K562 (cell line): ENCODE measurements at regions not wholly inside any gene's neighbourhood (a gene's known extent, or its start where the extent isn't known, plus 50 kb on each side); places are given as distances from the start of the nearest gene placed in this dataset.

Experiments
- BRCA1 ChIP-seq, 2 experiments: fragments of 450-650 bp in 1 of 2; sonication (generic) in 1 of 2; formaldehyde crosslinking in 1 of 2; IDR thresholded peaks; 2 replicates each; pipeline versions ENCODE4 v1.5.0 to v1.6.1; 2017 to 2020; ENCODE audit warnings: mild to moderate bottlenecking in 1 of 2, missing genetic modification reagents in 1 of 2
- CBX5 ChIP-seq: IDR thresholded peaks from 2 replicates; pipeline ENCODE4 v1.6.1; 2014; ENCODE audit warnings: low read depth, borderline replicate concordance
- CEBPB ChIP-seq: fragments of 450-650 bp; IDR thresholded peaks from 2 replicates; pipeline ENCODE4 v1.6.1; 2016; ENCODE audit warnings: missing genetic modification characterization, missing compliant biosample characterization
- CTCF ChIP-seq, 3 experiments: IDR thresholded peaks in 2 of 3; conservative IDR thresholded peaks in 1 of 3; 2 replicates each; pipeline ENCODE4 v1.5.1; 2011 to 2012; ENCODE audit warnings: low read length in 3 of 3, mild to moderate bottlenecking in 3 of 3, control low read depth in 2 of 3, improper control_type of control experiment in 1 of 3, inconsistent platforms in 1 of 3, low read depth in 1 of 3, mixed read lengths in 1 of 3, moderate library complexity in 1 of 3; ENCODE audit not compliant: insufficient read depth in 2 of 3
- HNRNPLL ChIP-seq: fragments of 200-400 bp; formaldehyde crosslinking; IDR thresholded peaks from 2 replicates; pipeline ENCODE4 v1.6.1; 2017; ENCODE audit warnings: low read length, low read depth, mild to moderate bottlenecking; ENCODE audit not compliant: poor library complexity, severe bottlenecking
- ZNF644 ChIP-seq: fragments of 200-800 bp; sonication (Bioruptor generic); IDR thresholded peaks from 2 replicates; pipeline ENCODE4 v1.6.1; 2016; ENCODE audit warnings: low read depth, missing genetic modification characterization, missing compliant biosample characterization
- ZNF766 ChIP-seq: fragments of 200-800 bp; sonication (Bioruptor generic); conservative IDR thresholded peaks from 2 replicates; pipeline ENCODE4 v1.6.1; 2016; ENCODE audit warnings: missing genetic modification characterization, missing compliant biosample characterization
- ZNF79 ChIP-seq: fragments of 250-450 bp; sonication (Bioruptor Pico); IDR thresholded peaks from 2 replicates; pipeline ENCODE4 v1.4.0; 2020; ENCODE audit warnings: low read depth, mild to moderate bottlenecking, moderate library complexity
- TF ChIP-seq, protein P1 (sequence below), 2 experiments: fragments of 450-650 bp in 1 of 2; sonication (generic) in 1 of 2; formaldehyde crosslinking in 1 of 2; IDR thresholded peaks in 1 of 2; conservative IDR thresholded peaks in 1 of 2; 2 replicates each; pipeline versions ENCODE4 v1.6.1 to v1.8.1; 2016 to 2023; ENCODE audit warnings: mild to moderate bottlenecking in 2 of 2, moderate library complexity in 2 of 2, inconsistent platforms in 1 of 2, missing genetic modification reagents in 1 of 2

- TF ChIP-seq CEBPB (tag): no peak
- TF ChIP-seq ZNF766 (CRISPR knock-in tag): no peak
- no peak for TF ChIP-seq CBX5
- TF ChIP-seq HNRNPLL: no peak
- no peak for TF ChIP-seq CTCF (IDR thresholded peaks at IDR 0.05 in 2 of 3, conservative IDR thresholded peaks at IDR 0.05 in 1 of 3; ENCODE audit: insufficient read depth in 2 of 3, low read depth in 1 of 3, low read length in 3 of 3)
- TF ChIP-seq, protein P1, sequence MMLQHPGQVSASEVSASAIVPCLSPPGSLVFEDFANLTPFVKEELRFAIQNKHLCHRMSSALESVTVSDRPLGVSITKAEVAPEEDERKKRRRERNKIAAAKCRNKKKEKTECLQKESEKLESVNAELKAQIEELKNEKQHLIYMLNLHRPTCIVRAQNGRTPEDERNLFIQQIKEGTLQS (IDR thresholded peaks at IDR 0.05): no peak
- TF ChIP-seq, protein P1 (CRISPR knock-in tag; conservative IDR thresholded peaks at IDR 0.05): no peak
- no peak for TF ChIP-seq ZNF79 (CRISPR knock-in tag)
- no peak for TF ChIP-seq BRCA1 (IDR thresholded peaks at IDR 0.05)
- no peak for TF ChIP-seq BRCA1 (CRISPR knock-in tag; IDR thresholded peaks at IDR 0.05)
- no peak for TF ChIP-seq ZNF644
These were observed 276.8 kb upstream of the FANCL start for GRCh38 chr2:58517881-58518280.
